ENCODE measurements at regions not wholly inside any gene's neighbourhood (a gene's known extent, or its start where the extent isn't known, plus 50 kb on each side); places are given as distances from the start of the nearest gene placed in this dataset.

DNA sequence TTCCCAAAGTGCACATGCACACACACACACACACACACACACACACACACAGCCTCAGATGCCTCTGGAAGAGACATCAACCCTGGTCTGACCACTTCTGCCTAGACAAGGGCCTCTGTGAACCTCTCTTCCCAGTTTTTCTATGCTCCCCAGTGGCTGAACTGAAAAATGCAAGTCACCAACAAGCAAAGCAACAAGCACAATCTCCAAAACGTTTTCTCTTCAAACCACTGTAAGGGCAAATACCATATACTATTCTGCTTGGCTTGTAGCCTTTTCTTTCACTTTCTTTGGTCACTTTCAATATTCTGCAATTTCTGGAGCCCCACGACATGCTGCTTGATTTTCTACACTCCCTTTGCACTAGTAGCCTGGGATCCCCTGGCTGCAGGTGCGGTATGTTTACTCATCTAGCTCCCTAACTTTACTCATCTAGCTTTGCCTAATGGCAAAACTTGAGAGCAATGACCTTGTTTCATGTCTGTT, 121.4 kb upstream of the DST start:
- Histone ChIP-seq H3K4me3 (ENCODE audit: control insufficient read depth in 2 of 3, extremely low read depth in 1 of 3, insufficient read depth in 2 of 3, low read depth in 1 of 3, low read length in 3 of 3) (no peak overlapping the region), H3K36me3 (ENCODE audit: control insufficient read depth in 2 of 2, extremely low read depth in 1 of 2, insufficient read depth in 2 of 2, low read length in 2 of 2) (no peaks in the 10 kb centered on the region), H3K4me2 (ENCODE audit: control insufficient read depth, extremely low read depth, insufficient read depth, low read depth, low read length) (no peak overlapping the region), H3K9ac (ENCODE audit: control insufficient read depth, extremely low read depth, insufficient read depth, low read length) (no peak overlapping the region), H3K27ac (ENCODE audit: control insufficient read depth, insufficient read depth, low read length) (no peak overlapping the region), H3K79me2 (ENCODE audit: control insufficient read depth, insufficient read depth, low read length) (peaks cover 2% of the 10 kb centered on the region), H3K27me3 (ENCODE audit: control insufficient read depth, extremely low read depth, insufficient read depth, low read length) (no peaks in the 10 kb centered on the region), H3K9me1 (ENCODE audit: control insufficient read depth, extremely low read depth, insufficient read depth, low read length) (no peaks in the 10 kb centered on the region), H3K4me1 (ENCODE audit: control insufficient read depth, extremely low read depth, insufficient read depth, low read length) (peaks cover 20% of the 10 kb centered on the region), H3K9me3 (ENCODE audit: control insufficient read depth, low read depth, low read length) (no peaks in the 10 kb centered on the region), H4K20me1 (ENCODE audit: control insufficient read depth, extremely low read depth, insufficient read depth, low read length) (no peaks in the 10 kb centered on the region), H2AFZ (ENCODE audit: control insufficient read depth, low read length) (no peak overlapping the region)
- FAIRE-seq = no peak
- no peak for DNase-seq (ENCODE audit: low read depth, low spot score)
- TF ChIP-seq EZH2 (IDR thresholded peaks at IDR 0.05; ENCODE audit: low read length) = no peak
- TF ChIP-seq, protein P1, sequence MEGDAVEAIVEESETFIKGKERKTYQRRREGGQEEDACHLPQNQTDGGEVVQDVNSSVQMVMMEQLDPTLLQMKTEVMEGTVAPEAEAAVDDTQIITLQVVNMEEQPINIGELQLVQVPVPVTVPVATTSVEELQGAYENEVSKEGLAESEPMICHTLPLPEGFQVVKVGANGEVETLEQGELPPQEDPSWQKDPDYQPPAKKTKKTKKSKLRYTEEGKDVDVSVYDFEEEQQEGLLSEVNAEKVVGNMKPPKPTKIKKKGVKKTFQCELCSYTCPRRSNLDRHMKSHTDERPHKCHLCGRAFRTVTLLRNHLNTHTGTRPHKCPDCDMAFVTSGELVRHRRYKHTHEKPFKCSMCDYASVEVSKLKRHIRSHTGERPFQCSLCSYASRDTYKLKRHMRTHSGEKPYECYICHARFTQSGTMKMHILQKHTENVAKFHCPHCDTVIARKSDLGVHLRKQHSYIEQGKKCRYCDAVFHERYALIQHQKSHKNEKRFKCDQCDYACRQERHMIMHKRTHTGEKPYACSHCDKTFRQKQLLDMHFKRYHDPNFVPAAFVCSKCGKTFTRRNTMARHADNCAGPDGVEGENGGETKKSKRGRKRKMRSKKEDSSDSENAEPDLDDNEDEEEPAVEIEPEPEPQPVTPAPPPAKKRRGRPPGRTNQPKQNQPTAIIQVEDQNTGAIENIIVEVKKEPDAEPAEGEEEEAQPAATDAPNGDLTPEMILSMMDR (optimal IDR thresholded peaks at IDR 0.05 in 1 of 3, IDR thresholded peaks at IDR 0.05 in 1 of 3, conservative IDR thresholded peaks at IDR 0.05 in 1 of 3; ENCODE audit: extremely low read depth in 1 of 3, insufficient read depth in 2 of 3, low read length in 3 of 3) = peak; percentile 48 to 55 (median 51)
- dilution Hi-C loops (cut with MboI; ENCODE audit: extremely low pct_ligation_motif_present, low sequenced_read_pairs) = no loop called here

DNA sequence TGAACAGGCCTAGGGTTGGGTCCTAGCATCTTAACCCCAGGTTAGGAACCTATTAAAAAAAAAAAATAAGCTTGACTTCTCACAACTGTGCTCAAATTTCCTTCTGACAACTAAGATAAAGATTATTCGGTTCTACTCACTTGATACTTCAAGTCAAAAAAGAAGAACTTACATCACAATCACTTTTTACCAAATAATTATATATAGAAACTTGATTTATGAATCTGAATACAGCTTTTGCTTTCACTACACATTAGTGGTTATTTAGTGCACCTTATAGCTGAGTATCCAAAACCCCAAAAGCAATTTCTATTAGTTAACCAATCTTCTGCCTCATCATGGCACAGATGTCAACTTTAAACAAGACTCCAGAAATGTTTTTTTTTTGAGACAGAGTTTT, 119.0 kb upstream of the DST start:
- H3K4me2 ChIP-seq (ENCODE audit: control insufficient read depth, extremely low read depth, insufficient read depth, low read depth, low read length) = no peak overlapping the region
- DNase-seq (ENCODE audit: low read depth, low spot score) (no peak), FAIRE-seq (no peak)
- H3K27me3 ChIP-seq (ENCODE audit: control insufficient read depth, extremely low read depth, insufficient read depth, low read length) = no peaks in the 10 kb centered on the region
- no peaks in the 10 kb centered on the region for H3K9me3 ChIP-seq (ENCODE audit: control insufficient read depth, low read depth, low read length)
- H3K4me3 ChIP-seq (ENCODE audit: control insufficient read depth in 2 of 3, extremely low read depth in 1 of 3, insufficient read depth in 2 of 3, low read depth in 1 of 3, low read length in 3 of 3) = no peak overlapping the region
- no peak for TF ChIP-seq EZH2 (IDR thresholded peaks at IDR 0.05; ENCODE audit: low read length)
- TF ChIP-seq, protein P1 (optimal IDR thresholded peaks at IDR 0.05 in 1 of 3, IDR thresholded peaks at IDR 0.05 in 1 of 3, conservative IDR thresholded peaks at IDR 0.05 in 1 of 3; ENCODE audit: extremely low read depth in 1 of 3, insufficient read depth in 2 of 3, low read length in 3 of 3) = no peak
- H3K4me1 ChIP-seq (ENCODE audit: control insufficient read depth, extremely low read depth, insufficient read depth, low read length) = peaks cover 31% of the 10 kb centered on the region
- dilution Hi-C loops (cut with MboI; ENCODE audit: extremely low pct_ligation_motif_present, low sequenced_read_pairs) = no loop called here
- H3K9ac ChIP-seq (ENCODE audit: control insufficient read depth, extremely low read depth, insufficient read depth, low read length) = no peak overlapping the region
- no peaks in the 10 kb centered on the region for H3K9me1 ChIP-seq (ENCODE audit: control insufficient read depth, extremely low read depth, insufficient read depth, low read length)
- H3K27ac ChIP-seq (ENCODE audit: control insufficient read depth, insufficient read depth, low read length) = no peak overlapping the region
- H2AFZ ChIP-seq (ENCODE audit: control insufficient read depth, low read length) = no peak overlapping the region
- no peaks in the 10 kb centered on the region for H4K20me1 ChIP-seq (ENCODE audit: control insufficient read depth, extremely low read depth, insufficient read depth, low read length)
- no peaks in the 10 kb centered on the region for H3K36me3 ChIP-seq (ENCODE audit: control insufficient read depth in 2 of 2, extremely low read depth in 1 of 2, insufficient read depth in 2 of 2, low read length in 2 of 2)
- H3K79me2 ChIP-seq (ENCODE audit: control insufficient read depth, insufficient read depth, low read length) = peaks cover 2% of the 10 kb centered on the region
